K562 (cell line): ENCODE measurements at regions not wholly inside any gene's neighbourhood (a gene's known extent, or its start where the extent isn't known, plus 50 kb on each side); places are given as distances from the start of the nearest gene placed in this dataset.

Experiments used
- ATAC-seq: fragments of 200-7000 bp; cut with Tn5 transposase; 3 replicates; pipeline ENCODE4 v1.9.1; 2020; ENCODE audit warnings: moderate library complexity
- BruUV-seq: library from RNA; stranded (reverse); fragments of 400-500 nt; replicated peaks from 2 replicates; lab custom pipeline; 2021; lab: Mats Ljungman, UMichigan
- CTCF ChIA-PET: fragments of 300-600 bp; formaldehyde crosslinking; extraction: SDS; loops from one replicate; lab custom pipeline; 2021; ENCODE audit warnings: low intra/inter-chr PET ratio; lab: Yijun Ruan, JAX
- POLR2A ChIA-PET: fragments of 300-600, 350-650 bp; sonication (Branson Sonifier 250); formaldehyde crosslinking; extraction: SDS; loops from one replicate; lab custom pipeline; 2021; ENCODE audit warnings: antibody characterized with exemption, inconsistent platforms; lab: Yijun Ruan, JAX
- DNase-seq, 4 experiments: peaks; one replicate each; pipeline versions ENCODE4 v3.0.0 to v3.0.0-alpha.2; 2011 to 2018; ENCODE audit warnings: low spot score in 3 of 4, mixed read lengths in 3 of 4; ENCODE audit errors: extremely low read depth in 1 of 4
- FAIRE-seq: peaks from 2 replicates; lab custom pipeline; 2011; peaks lifted over from hg19 to GRCh38; lab: Jason Lieb, UNC
- H2AFZ ChIP-seq: 2 replicates; pipeline ENCODE4 v1.6.0; 2011; ENCODE audit warnings: low read depth, low read length, control low read depth, inconsistent platforms
- H3K27ac ChIP-seq: fragments of 200-600 bp; 3 replicates; pipeline ENCODE4 v1.8.0; 2011; ENCODE audit warnings: low read depth, mild to moderate bottlenecking, control low read depth, inconsistent platforms, low read length, moderate library complexity, mixed read lengths; ENCODE audit errors: extremely low read depth
- H3K27me3 ChIP-seq, 2 experiments: fragments of 300-600 bp in 1 of 2; 2 replicates in 1 of 2; 3 replicates in 1 of 2; pipeline versions ENCODE4 v1.6.0 to v1.8.0; 2011; ENCODE audit warnings: inconsistent platforms in 2 of 2, low read length in 2 of 2, mild to moderate bottlenecking in 1 of 2, mixed read lengths in 1 of 2, moderate library complexity in 1 of 2; ENCODE audit not compliant: control insufficient read depth in 2 of 2, insufficient read depth in 2 of 2
- H3K36me3 ChIP-seq: fragments of 300-600 bp; 3 replicates; pipeline ENCODE4 v1.8.0; 2011; ENCODE audit warnings: mild to moderate bottlenecking, low read length, inconsistent platforms; ENCODE audit not compliant: control insufficient read depth, insufficient read depth
- H3K4me1 ChIP-seq, 2 experiments: fragments of 200-600 bp in 1 of 2; replicated peaks in 1 of 2; 2 replicates in 1 of 2; 3 replicates in 1 of 2; pipeline versions ENCODE4 v1.5.1 to v1.8.0; 2011; ENCODE audit warnings: inconsistent platforms in 2 of 2, low read length in 2 of 2, mild to moderate bottlenecking in 1 of 2, mixed read lengths in 1 of 2, moderate library complexity in 1 of 2; ENCODE audit not compliant: control insufficient read depth in 2 of 2, insufficient read depth in 2 of 2
- H3K4me2 ChIP-seq: 2 replicates; pipeline ENCODE4 v1.6.1; 2011; ENCODE audit warnings: low read length, control low read depth, inconsistent platforms, mixed read lengths; ENCODE audit not compliant: insufficient read depth
- H3K4me3 ChIP-seq: fragments of 200-600 bp; sonication (generic), shearing (Covaris generic); 2 replicates; pipeline ENCODE4 v1.5.1; 2016; ENCODE audit warnings: control low read depth, inconsistent platforms
- H3K79me2 ChIP-seq: fragments of 200-600 bp; 3 replicates; pipeline ENCODE4 v1.8.0; 2011; ENCODE audit warnings: low read length, inconsistent platforms; ENCODE audit not compliant: control insufficient read depth, insufficient read depth
- H3K9ac ChIP-seq, 2 experiments: 2 replicates each; pipeline versions ENCODE4 v1.6.0 to v1.6.1; 2011; ENCODE audit warnings: low read depth in 2 of 2, low read length in 2 of 2, control low read depth in 1 of 2, inconsistent platforms in 1 of 2, mild to moderate bottlenecking in 1 of 2, mixed read lengths in 1 of 2; ENCODE audit not compliant: insufficient read depth in 1 of 2
- H3K9me1 ChIP-seq: one replicate; pipeline ENCODE4 v1.6.0; 2011; ENCODE audit warnings: inconsistent platforms, mild to moderate bottlenecking, low read length, moderate library complexity; ENCODE audit not compliant: control insufficient read depth, insufficient read depth
- H3K9me3 ChIP-seq: replicated peaks from 2 replicates; pipeline ENCODE4 v1.5.1; 2011; ENCODE audit warnings: low read depth, low read length, inconsistent platforms; ENCODE audit not compliant: control insufficient read depth, insufficient read depth
- H4K20me1 ChIP-seq: replicated peaks from 2 replicates; pipeline ENCODE4 v1.6.1; 2011; ENCODE audit warnings: low read length, inconsistent platforms, mixed read lengths; ENCODE audit not compliant: control insufficient read depth, insufficient read depth
- AFF1 ChIP-seq, 2 experiments: fragments of 450-650 bp; IDR thresholded peaks; 2 replicates each; pipeline ENCODE4 v1.6.1; 2018; ENCODE audit warnings: mild to moderate bottlenecking in 2 of 2, low read depth in 1 of 2; ENCODE audit not compliant: partially characterized antibody in 2 of 2
- MEF2D ChIP-seq: conservative IDR thresholded peaks from 2 replicates; pipeline ENCODE4 v1.6.1; 2016; ENCODE audit warnings: low read depth, missing genetic modification characterization, missing compliant biosample characterization
- NR2C1 ChIP-seq, 2 experiments: fragments of 450-650 bp; IDR thresholded peaks; 2 replicates each; pipeline ENCODE4 v1.6.1; 2017; ENCODE audit warnings: mild to moderate bottlenecking in 2 of 2, antibody characterized with exemption in 1 of 2, inconsistent platforms in 1 of 2, missing compliant biosample characterization in 1 of 2, missing genetic modification characterization in 1 of 2
- RUNX1 ChIP-seq: sonication (generic); IDR thresholded peaks from 2 replicates; pipeline ENCODE4 v1.6.1; 2016; ENCODE audit warnings: antibody characterized with exemption, low read depth
- XRCC3 ChIP-seq: fragments of 450-650 bp; IDR thresholded peaks from 2 replicates; pipeline ENCODE4 v1.6.1; 2017; ENCODE audit warnings: mild to moderate bottlenecking, moderate library complexity
- WGBS: fragments of 100-300 bp; shearing (Covaris generic); methylation state at CpG from one replicate; pipeline ENCODE4 v1.1.6; 2016; ENCODE audit warnings: low coverage, mixed read lengths; ENCODE audit not compliant: insufficient coverage; ENCODE audit errors: missing lambda C conversion rate; 5-methylcytosine and 5-hydroxymethylcytosine counted together
- in situ Hi-C: fragments of 300-500 bp; cut with MboI; formaldehyde crosslinking; loops from 4 replicates; pipeline ENCODE4 v1.15.0; 2018; ENCODE audit warnings: inconsistent platforms, mixed read lengths
- intact Hi-C: fragments of 100-400 bp; cut with micrococcal nuclease; formaldehyde crosslinking; loops from 2 replicates; pipeline ENCODE4 v1.14.2; 2022

- ChIA-PET CTCF (no interaction called here), POLR2A (no interaction called here)
- Histone ChIP-seq H3K4me3 (no peak overlapping the region), H3K9me3 (no peaks in the 10 kb centered on the region), H4K20me1 (no peaks in the 10 kb centered on the region), H3K9ac (no peak overlapping the region), H3K9me1 (no peaks in the 10 kb centered on the region), H3K4me2 (no peak overlapping the region), H3K27ac (no peak overlapping the region), H3K4me1 (no peaks in the 10 kb centered on the region), H3K27me3 (no peaks in the 10 kb centered on the region), H3K36me3 (no peaks in the 10 kb centered on the region), H2AFZ (no peak overlapping the region), H3K79me2 (no peaks in the 10 kb centered on the region)
- intact Hi-C loops, result no loop called here
- no peak for DNase-seq
- ATAC-seq, result no peak
- WGBS, result 7% methylated on average over 6 of the region's 6 CpGs
- TF ChIP-seq MEF2D (tag), result no peak
- TF ChIP-seq AFF1 (IDR thresholded peaks at IDR 0.05; ENCODE audit: low read depth in 1 of 2, partially characterized antibody in 2 of 2), result no peak
- TF ChIP-seq RUNX1, result no peak
- TF ChIP-seq NR2C1 (IDR thresholded peaks at IDR 0.05), result no peak
- no peak for TF ChIP-seq NR2C1 (tag; IDR thresholded peaks at IDR 0.05)
- no peak for TF ChIP-seq XRCC3
- no peak for FAIRE-seq
- no TSS peak for BruUV-seq
- in situ Hi-C loops, result no loop called here
These were observed 283.0 kb upstream of the ITGA1 start for GRCh38 chr5:52504584-52505240.
